Dermis microvascular lymphatic vessel endothelial cell (primary cell): ENCODE measurements at regions not wholly inside any gene's neighbourhood (a gene's known extent, or its start where the extent isn't known, plus 50 kb on each side); places are given as distances from the start of the nearest gene placed in this dataset.
"Not testable (repeated sequence)": the region's sequence is repeated elsewhere in the genome, so short reads cannot be mapped to it uniquely, and the experiment has no call there.

Source experiments
- DNase-seq, 2 donors: peaks; one replicate each; pipeline versions ENCODE4 v3.0.0 to v3.0.0-alpha.2; 2010; ENCODE audit warnings: low read depth in 2 of 2

DNA sequence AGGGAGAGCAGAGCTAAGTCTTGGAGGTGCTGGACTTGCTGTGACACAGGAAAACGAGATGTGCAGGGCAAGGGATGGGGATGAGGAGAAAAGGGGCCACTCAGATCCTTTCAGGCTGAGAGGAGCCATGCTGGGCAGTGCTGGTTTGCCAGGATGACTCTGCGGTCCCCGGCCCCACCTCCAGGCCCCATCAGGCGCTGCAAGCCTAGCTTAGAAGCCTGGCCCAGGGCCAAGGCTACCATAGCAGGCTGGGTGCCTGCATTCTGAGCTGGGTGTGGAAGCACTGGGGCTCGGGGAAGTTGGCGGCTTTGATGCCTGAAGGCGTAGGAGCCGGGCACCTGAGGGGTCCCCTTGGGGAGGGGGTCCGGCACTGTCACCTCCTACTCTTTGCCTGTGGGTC lies 341.2 kb upstream of the USP9Y start:
- DNase-seq, result no peak

DNA sequence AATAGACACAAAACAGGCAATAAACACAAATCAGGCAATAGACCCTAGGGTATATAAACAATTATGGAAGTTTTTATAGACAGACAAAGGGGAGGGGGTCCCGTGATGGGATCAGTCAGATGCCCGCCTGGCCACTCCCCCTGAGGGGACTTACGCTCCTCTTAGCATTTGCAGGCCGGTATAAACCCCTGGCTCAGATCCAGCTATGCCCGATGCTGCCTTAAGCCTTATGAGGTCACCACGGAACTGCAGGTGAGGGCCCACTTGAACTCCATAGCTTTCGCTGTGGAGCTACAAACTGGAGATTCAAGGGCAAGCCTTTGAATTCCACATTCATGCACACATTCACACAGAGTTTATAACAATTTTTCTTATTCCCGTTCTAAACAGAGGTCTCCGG lies 340.5 kb upstream of the USP9Y start:
- DNase-seq, result no peak

DNA sequence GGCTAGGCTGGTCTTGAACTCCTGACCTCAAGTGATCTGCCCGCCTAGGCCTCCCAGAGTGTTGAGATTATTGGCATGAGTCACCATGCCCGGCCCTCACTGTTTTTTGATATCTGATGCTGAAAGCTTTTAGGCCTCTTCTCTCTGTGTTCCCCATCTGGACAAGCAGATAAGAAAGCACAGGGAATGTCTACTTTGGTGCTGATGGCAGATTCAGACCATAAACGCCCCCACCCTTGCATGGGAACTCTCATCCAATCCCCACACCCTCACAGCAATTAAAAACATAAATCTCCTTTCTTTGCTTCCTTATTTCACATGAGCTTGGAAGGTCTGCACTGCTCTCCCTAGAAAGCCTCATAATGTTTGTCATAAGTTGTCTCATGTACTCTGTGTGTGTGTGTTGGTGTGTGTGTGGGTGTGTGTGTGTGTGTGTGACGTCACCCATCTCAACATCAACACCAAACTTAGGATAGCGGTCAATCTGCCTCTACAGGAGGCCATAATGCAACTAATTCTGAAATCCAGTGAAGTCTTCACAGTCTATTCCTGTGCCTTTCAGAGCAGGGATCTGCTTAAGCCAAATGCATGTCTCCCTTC lies 335.6 kb upstream of the USP9Y start:
- no peak for DNase-seq

DNA sequence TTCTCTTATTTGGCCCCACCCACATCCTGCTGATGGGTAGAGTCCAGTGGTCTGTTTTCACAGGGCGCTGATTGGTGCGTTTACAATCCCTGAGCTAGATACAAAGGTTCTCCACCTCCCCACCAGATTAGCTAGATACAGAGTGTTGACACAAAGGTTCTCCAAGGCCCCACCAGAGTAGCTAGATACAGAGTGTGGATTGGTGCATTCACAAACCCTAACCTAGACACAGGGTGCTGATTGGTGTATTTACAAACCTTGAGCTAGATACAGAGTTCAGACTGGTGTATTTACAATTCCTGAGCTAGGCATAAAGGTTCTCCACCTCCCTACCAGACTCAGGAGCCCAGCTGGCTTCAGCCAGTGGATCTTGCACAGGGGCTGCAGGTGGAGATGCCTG lies 326.4 kb upstream of the USP9Y start:
- not testable (repeated sequence) for DNase-seq

DNA sequence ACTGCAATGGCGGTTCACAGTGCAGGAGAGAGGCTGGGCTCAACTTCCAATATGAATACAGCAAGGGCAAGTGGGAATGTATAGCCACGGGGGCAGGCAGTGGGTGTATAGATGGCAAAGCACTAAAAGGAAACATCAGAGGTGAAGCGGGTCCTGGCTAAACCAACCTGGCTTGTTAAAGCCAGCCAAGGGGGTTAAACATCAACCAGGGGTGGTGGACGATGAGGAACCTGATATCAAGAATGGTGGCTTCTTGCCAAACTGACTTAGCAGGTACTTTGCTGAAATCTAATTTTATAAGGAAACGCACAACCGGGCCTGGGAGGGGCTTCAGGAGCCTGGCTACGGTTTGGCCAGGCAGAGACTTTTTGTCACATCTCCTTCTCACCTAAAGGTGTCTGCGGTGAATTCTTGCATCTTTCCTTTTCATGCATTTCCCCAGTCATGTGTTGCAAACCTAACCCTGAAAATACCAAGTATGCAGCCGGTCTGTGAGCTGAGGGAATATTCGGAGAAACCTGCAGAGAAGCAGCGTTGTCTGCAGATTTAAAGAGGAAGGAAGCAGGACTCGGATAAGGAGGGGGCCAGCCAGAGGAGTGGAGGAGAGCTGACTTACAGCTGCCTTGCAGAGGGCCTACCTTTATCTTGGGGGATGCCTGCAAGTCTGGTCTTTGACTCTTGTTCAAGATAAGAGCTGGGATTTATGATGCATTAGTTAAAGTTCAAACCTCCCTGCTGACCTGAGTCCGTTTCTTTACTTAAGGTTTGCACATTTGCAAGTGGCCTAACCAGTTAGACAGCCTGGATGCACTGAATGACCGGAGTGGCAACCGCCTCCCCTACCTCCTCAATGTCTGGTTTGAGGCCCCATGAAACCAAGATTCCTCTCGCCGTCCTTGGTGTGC lies 309.1 kb upstream of the USP9Y start:
- DNase-seq, result not testable (repeated sequence)

DNA sequence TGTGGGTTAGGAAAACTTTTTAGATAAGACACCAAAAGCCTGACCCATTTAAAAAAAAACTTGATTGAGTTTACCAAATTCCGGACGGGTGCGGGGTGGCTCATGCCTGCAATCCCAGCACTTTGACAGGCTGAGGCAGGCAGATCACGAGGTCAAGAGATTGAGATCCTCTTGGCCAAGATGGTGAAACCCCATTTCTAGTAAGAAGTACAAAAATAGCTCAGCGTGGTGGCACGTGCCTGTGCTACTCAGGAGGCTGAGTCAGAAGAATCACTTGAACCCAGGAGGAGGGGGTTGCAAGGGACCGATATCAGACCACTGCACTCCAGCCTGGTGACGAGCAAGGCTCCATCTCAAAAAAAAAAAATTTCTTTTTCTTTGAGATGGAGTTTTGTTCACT lies 307.8 kb upstream of the USP9Y start:
- no peak for DNase-seq

DNA sequence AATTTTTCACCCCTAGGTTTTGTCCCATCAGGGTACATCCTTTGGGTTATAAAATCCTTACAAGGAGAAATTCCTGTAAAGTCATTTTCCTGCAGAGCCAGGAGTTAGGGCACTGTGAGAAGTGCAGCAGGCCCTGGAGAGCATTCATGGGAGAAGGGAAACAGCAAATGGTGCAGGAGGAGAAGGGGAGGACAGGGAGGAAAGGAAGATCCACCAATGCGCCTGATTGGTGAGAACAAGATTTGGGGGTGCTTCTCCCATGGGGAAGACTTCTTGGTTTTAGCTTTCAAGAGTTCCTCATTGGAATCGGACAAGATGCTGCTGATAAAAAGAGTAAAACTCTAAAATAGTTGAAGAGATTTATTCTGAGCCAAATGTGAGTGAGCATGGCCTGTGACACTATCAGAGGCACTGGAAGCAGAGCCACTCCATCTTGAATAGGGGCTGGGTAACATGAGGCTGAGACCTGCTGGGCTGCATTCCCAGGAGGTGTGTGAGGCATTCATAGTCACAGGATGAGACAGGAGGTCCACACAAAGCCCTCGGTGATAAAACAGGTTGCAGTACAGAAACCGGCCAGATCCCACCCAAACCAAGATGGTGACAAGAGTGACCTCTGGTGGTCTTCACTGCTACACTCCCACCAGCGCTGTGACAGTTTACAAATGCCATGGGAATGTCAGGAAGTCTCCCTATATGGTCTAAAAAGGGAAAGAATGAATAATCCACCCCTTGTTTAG lies 305.5 kb upstream of the USP9Y start:
- DNase-seq, result not testable (repeated sequence)

DNA sequence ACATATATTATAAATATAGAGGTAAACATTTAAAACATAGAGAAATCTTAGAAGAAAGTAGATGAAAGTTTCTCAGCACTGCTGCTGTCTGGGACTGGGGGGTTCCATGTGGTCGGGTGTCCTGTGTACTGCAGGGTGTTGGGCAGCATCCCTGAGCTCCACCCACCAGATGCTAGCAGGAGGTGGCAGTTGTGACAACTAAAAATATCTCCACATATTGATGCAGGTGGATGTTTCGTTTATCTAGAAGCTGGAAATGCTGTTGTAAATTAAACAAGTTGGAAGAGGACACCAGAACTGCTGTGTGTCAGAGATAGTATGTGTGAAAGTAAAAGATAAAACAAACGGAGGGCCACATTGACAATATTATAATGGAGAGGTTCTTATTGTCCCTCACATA lies 297.1 kb upstream of the USP9Y start:
- DNase-seq, result no peak

DNA sequence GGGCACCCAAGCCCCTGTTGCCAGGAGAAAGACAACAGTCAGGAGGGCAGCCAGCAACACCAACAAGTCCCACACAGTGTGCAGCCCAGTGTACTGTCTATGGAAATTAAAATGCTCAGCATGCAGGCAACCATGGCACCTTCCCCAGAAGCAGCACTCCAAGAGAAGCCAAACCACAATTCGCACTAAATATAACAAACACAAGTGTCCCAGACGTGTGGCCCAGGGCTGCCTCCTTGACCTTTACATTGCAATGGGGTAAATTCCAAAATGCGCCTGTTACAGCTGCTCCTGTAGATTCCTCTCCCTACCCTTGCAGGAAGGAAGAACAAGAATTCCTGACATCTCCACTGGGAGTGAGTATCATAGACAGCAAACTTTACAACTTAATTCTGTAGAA lies 292.8 kb upstream of the USP9Y start:
- no peak for DNase-seq

DNA sequence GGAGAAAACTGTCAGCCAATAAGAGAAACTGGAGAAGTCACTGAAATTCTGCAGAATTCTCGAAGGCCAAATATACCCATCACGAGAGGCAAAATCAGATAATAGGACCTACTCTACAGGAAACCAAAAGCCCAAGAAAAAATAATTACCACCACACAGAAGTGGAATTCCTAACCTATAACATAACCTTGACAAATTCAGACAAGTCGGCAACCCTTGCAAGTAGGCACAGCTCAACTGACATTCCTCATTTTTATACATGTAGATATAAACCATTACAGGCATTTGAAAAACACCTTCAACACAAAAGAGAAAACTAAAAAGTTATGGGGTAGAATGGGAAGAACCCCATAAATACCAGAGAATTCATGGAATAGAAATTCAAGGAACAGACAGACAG lies 290.3 kb upstream of the USP9Y start:
- DNase-seq, result no peak

DNA sequence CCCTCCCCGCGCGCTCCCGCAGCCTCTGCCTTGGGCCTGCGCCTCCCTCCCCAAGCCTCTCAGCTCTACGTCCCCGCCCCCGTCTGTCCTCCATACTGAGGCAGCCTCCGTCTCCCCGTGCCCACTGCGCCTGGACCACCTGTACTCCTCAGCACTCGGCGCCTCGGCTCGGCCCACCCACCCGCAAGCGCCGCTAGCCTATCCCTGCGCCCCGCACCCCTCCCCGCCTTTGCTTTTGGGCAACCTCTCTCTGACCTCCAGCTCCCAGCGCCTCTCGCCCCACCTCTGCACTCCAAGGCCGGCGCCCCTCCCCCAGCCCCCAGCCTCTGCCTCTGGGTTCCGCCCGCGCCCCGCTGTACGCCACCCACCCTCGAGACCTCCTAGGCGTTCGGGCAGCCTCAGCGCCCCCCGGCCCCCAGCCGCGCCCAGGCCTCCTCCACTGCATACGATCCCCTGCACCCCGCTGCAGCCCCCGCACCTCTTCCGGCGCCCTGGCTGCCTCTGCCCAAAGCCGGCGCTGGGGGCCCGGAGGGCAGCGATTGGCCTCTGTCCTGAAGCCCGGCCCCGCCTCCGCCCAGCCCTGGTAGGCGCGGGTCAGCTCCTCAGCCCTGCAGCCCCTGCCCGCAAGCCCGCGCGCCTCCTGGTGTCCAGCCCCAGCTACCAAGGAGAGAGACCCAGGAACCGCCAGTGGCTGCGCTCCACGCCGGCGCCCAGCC lies 279.8 kb upstream of the USP9Y start:
- no peak for DNase-seq

DNA sequence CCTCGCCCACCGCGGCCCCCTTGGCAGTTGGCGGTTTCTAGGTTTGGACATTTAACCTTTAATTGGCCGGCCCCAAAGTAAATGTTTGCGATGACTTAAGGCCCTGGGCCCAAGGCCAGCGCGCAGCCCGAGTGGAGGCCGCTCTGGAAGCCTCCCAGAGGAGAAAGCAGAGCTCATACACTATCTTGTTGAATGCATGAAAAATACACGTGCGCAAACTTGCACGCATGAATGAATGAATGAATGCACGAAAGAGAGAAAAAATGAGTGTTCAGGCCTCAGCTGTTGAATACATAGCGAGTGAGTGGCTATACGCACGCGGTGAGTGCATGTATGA lies 279.3 kb upstream of the USP9Y start:
- DNase-seq, result no peak

DNA sequence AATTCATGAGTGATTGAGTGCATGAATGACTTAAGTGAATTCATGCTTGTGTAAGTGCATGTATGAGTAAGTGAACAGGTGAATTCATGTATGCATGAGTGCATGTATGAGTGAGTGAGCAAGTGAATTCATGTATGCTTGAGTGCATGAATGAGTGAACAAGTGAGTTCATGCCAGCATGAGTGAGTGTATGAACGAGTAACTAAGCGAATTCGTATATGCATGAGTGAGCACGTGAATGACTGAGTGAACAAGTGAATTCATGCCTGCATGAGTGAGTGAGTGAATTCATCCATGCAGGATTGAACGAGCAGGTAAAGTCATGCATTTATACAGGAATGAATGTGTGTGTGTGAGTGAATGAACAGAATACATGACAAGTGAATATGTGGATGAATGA lies 278.5 kb upstream of the USP9Y start:
- DNase-seq, result no peak

DNA sequence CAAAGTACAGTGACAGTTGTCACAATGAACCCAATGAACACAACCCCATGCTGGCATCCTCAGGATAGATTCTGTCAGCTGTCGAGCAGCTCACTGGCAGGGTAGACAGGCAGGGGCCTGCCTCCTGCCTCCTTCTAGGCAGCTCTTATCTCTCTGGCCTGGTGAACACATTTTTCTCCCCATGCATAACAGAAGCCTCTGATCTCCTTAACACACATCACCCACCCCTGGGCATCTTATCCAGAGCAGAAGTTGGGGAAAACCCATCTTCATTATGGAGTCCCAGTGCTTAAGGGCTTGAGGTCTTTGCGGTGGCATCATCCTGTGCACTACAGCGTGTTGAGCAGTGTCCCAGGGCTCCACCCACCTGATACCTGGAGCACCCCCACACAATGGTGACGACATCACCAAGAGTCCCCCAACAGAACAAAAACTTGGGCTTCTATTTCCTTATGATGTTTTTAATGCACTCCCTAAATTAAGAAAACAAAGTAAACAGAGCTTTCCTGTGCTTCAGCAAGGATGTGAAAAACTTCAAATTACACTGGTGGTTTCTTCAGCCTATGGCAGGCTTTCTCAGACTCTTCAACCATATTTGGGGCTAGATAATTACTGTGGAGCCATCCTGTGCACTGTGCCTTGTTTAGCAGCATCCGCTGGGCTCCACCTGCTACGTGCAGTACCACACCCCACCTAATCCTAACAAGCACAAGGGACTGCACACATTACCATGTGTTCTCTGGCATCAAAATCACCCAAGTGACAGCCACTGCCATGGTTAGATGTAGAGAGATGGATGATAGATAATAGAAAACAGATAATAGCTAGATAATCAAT lies 277.4 kb upstream of the USP9Y start:
- DNase-seq, result no peak

DNA sequence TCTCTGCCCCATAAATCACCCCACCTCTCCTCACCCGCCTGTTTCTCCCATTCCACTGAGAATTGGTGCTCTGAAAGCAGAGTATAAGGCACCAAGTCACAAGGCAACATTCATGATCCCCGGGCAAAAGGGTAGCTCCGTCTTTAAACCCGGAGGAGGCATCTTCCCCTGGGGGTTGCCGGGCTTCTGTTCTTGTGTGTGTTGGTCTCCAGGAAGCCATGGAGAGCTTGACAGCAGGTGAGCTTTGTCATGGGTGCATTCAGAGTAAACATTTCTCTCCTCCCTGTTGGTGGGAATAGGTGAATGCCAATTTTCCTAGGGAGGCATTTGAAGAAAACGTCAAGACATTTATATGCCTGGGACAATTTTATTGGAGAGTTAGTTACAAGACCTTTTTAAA lies 275.5 kb upstream of the USP9Y start:
- no peak for DNase-seq

DNA sequence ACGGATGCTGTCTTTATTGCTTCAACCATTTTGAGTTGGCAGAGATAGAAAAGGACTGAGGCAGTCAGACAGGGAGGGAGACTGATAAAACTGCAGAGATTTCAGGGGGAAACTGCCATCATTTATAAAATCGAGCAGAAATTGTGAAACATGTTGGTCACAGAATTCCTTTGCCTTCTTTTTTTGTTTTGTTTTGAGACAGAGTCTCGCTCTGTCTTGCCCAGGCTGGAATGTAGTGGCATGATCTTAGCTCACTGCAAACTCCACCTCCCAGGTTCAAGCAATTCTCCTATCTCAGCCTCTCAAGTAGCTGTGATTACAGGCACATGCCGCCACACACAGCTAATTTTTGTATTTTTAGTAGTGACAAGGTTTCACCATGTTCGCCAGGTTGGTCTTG lies 273.7 kb upstream of the USP9Y start:
- DNase-seq, result no peak

DNA sequence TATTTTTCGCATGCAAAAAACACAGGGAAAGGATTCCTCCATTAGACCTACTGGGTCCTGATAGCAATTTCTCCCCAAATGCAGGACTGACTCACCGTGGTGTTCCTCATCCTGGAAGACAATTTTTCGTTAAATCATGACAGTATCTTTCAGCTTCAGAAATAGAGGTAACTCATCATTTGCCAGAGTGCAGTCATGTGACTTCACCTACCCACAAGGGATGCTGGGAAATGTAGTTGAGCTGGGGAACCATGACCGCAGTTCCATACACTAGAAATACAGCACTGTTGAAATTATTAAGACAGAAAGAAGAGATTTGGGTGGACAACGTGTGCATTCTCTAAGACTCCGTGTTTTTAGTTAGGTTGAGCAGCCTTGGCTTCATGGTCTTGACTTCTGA lies 269.5 kb upstream of the USP9Y start:
- no peak for DNase-seq

DNA sequence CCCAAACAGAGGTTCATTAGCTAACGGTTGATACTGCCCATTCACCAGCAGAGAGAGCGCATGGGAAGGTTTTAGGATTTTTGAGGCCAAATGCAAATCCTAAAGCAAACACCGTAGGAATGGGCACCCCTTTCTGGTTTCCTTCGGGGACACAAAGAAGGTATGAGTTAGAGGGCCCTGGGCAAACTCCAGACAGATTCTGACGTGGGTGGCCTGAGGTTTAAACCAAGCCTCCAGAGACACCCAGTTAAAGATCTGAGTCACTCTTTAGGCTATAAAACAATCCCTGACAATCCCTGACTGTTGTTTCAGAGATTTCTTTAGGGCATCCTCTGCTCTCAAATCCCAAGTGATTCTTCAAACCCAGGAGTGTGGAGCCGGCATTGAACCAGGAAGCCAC lies 262.2 kb upstream of the USP9Y start:
- not testable (repeated sequence) for DNase-seq

DNA sequence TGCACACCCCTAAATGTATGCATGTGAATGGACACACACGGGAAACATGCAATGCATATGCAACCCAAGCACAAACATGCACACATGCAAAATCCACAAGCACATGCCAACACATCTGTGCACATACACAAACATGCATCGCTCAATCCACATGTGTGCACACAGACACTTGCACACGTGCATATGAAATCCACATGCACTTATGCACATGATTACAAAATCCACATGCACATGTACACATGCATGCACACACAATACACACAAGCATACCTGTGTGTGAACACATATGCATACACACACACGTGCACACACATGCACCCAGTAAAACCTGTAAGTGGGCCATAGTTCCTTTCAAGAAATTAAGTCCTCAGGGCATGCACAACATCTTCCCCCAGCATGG lies 256.8 kb upstream of the USP9Y start:
- DNase-seq, result no peak

DNA sequence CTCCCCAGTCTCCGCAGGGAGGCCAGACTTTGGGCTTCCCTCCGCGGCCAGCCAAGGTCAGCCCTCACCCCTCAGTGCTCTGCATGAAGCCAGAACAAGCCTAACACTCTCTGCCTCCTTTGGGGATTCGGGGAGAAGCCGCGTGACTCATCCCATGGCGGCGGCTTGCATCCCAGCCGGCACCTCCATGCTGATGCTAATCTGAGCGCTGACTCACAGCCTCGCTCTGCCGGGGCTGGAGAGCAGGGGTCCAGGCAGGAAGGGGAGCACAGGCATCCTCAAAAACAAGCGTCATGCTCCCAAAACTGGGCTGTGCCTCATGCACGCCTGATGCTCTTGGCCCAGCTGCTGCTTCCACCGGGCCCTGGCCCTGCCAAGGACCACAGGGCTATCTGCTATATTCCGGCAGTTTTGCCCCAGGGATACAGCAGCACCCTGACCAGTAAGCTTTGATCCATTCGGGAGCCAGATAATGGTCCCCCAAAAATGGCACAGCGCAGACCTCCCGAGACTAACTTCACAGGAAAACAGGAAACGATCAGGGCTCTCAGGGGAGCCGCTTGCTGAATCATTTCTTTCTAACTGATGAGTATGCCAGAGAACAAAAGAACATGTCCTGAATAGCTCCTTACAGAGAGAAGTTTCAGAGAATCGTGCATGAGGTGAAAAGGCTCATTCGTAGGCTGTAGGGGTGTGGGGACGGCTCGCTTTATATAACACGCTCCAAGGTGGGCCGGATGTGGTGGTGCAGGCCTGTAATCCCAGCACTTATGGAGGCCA lies 254.4 kb upstream of the USP9Y start:
- DNase-seq, result not testable (repeated sequence)
